ENCODE measurements at regions not wholly inside any gene's neighbourhood (a gene's known extent, or its start where the extent isn't known, plus 50 kb on each side); places are given as distances from the start of the nearest gene placed in this dataset.

DNA sequence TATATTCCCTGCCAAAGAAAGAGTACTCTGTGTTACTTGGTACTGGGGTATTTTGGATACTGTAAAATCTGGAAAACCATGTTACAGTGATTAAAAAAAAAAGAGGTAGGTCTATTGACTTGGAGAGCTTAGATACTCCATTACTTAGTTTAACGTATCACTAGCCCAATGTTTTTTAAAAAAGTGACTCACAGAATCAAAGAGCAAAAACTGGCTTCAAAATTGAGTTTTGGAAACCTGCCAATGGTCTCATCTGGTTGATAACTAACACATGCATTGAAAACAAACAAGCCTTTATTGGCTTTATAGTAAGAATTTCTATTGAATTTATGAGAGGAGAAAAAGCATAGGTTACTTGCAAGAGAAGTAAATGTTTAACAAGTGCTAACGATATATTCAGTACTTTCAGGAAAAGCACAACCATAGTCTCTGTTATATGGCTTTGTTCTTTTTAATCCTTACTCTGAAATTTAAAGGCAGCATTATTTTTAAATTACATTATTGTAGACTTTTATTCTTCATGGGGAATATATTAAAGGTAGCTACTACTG is 563.3 kb upstream of the SORCS1 start:
- Histone ChIP-seq H3K18ac (ENCODE audit: low read depth, low read length) (no peak overlapping the region), H4K20me1 (ENCODE audit: insufficient read depth, low read length) (no peaks in the 10 kb centered on the region), H2BK5ac (ENCODE audit: low read depth, low read length, poor library complexity, severe bottlenecking) (no peak overlapping the region), H2AFZ (replicated peaks; ENCODE audit: low read length, poor library complexity) (no peak overlapping the region), H2AK9ac (replicated peaks; ENCODE audit: low read depth, low read length, poor library complexity) (no peak overlapping the region), H4K8ac (ENCODE audit: low read depth in 2 of 2, low read length in 2 of 2) (no peak overlapping the region), H2BK120ac (ENCODE audit: low read depth, low read length) (no peak overlapping the region), H3K56ac (ENCODE audit: extremely low read depth, insufficient read depth, low read length) (no peak overlapping the region), H4K5ac (ENCODE audit: low read depth, low read length) (no peak overlapping the region), H3K9ac (ENCODE audit: low read depth, low read length) (no peak overlapping the region), H3K79me1 (ENCODE audit: low read depth in 1 of 2, low read length in 2 of 2) (no peaks in the 10 kb centered on the region), H3K27ac (ENCODE audit: insufficient read depth, low read length) (no peak overlapping the region), H2BK15ac (ENCODE audit: low read depth, low read length) (no peak overlapping the region), H3K23ac (ENCODE audit: low read depth, low read length) (no peak overlapping the region), H3K36me3 (ENCODE audit: control insufficient read depth, insufficient read depth, low read length) (no peaks in the 10 kb centered on the region), H4K91ac (ENCODE audit: insufficient read depth, low read depth, low read length) (no peak overlapping the region), H3K27me3 (ENCODE audit: control insufficient read depth, insufficient read depth, low read length) (no peaks in the 10 kb centered on the region), H3K9me3 (ENCODE audit: control insufficient read depth, insufficient read depth, low read length) (peaks cover 14% of the 10 kb centered on the region), H2BK20ac (ENCODE audit: low read depth, low read length) (no peak overlapping the region), H3K4ac (ENCODE audit: low read depth, low read length) (no peak overlapping the region), H3K4me1 (ENCODE audit: control insufficient read depth, insufficient read depth, low read length) (no peaks in the 10 kb centered on the region), H3K4me3 (ENCODE audit: insufficient read depth, low read depth, low read length) (no peak overlapping the region), H2AK5ac (ENCODE audit: low read depth, low read length) (no peak overlapping the region), H3K4me2 (ENCODE audit: low read depth, low read length) (no peak overlapping the region), H3K9me1 (ENCODE audit: insufficient read depth, low read length) (no peaks in the 10 kb centered on the region), H3K14ac (replicated peaks; ENCODE audit: low read depth, low read length) (no peak overlapping the region)
- intact Hi-C loops (cut with micrococcal nuclease): no loop called here
- POLR2A ChIA-PET (ENCODE audit: unreplicated experiment): no interaction called here
- peak; percentile 28 for DNase-seq
- TF ChIP-seq MAZ (IDR thresholded peaks at IDR 0.05; ENCODE audit: borderline replicate concordance, low read depth, low read length): no peak
- TF ChIP-seq POLR2A (IDR thresholded peaks at IDR 0.05; ENCODE audit: low read depth, low read length): no peak
- TF ChIP-seq FOS (IDR thresholded peaks at IDR 0.05; ENCODE audit: low read depth, low read length): no peak
- no peak for TF ChIP-seq MAFK (IDR thresholded peaks at IDR 0.05; ENCODE audit: low read depth, low read length)
- TF ChIP-seq MXI1 (IDR thresholded peaks at IDR 0.05; ENCODE audit: borderline replicate concordance, low read depth, low read length): no peak
- no peak for TF ChIP-seq RAD21 (IDR thresholded peaks at IDR 0.05; ENCODE audit: low read length)
- TF ChIP-seq, protein P1, sequence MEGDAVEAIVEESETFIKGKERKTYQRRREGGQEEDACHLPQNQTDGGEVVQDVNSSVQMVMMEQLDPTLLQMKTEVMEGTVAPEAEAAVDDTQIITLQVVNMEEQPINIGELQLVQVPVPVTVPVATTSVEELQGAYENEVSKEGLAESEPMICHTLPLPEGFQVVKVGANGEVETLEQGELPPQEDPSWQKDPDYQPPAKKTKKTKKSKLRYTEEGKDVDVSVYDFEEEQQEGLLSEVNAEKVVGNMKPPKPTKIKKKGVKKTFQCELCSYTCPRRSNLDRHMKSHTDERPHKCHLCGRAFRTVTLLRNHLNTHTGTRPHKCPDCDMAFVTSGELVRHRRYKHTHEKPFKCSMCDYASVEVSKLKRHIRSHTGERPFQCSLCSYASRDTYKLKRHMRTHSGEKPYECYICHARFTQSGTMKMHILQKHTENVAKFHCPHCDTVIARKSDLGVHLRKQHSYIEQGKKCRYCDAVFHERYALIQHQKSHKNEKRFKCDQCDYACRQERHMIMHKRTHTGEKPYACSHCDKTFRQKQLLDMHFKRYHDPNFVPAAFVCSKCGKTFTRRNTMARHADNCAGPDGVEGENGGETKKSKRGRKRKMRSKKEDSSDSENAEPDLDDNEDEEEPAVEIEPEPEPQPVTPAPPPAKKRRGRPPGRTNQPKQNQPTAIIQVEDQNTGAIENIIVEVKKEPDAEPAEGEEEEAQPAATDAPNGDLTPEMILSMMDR (conservative IDR thresholded peaks at IDR 0.05; ENCODE audit: low read depth, low read length): no peak
- TF ChIP-seq RFX5 (IDR thresholded peaks at IDR 0.05; ENCODE audit: low read depth, low read length): no peak
- no peak for TF ChIP-seq CHD1 (IDR thresholded peaks at IDR 0.05; ENCODE audit: low read depth, low read length)
- TF ChIP-seq, protein P2, sequence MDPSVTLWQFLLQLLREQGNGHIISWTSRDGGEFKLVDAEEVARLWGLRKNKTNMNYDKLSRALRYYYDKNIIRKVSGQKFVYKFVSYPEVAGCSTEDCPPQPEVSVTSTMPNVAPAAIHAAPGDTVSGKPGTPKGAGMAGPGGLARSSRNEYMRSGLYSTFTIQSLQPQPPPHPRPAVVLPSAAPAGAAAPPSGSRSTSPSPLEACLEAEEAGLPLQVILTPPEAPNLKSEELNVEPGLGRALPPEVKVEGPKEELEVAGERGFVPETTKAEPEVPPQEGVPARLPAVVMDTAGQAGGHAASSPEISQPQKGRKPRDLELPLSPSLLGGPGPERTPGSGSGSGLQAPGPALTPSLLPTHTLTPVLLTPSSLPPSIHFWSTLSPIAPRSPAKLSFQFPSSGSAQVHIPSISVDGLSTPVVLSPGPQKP (IDR thresholded peaks at IDR 0.05; ENCODE audit: borderline replicate concordance, low read depth, low read length): no peak
- TF ChIP-seq RCOR1 (IDR thresholded peaks at IDR 0.05; ENCODE audit: insufficient replicate concordance, low read length): no peak
- TF ChIP-seq, protein P3, sequence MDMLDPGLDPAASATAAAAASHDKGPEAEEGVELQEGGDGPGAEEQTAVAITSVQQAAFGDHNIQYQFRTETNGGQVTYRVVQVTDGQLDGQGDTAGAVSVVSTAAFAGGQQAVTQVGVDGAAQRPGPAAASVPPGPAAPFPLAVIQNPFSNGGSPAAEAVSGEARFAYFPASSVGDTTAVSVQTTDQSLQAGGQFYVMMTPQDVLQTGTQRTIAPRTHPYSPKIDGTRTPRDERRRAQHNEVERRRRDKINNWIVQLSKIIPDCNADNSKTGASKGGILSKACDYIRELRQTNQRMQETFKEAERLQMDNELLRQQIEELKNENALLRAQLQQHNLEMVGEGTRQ (IDR thresholded peaks at IDR 0.05; ENCODE audit: low read depth, low read length): no peak
- no peak for TF ChIP-seq SMC3 (IDR thresholded peaks at IDR 0.05; ENCODE audit: low read depth, low read length)
- TF ChIP-seq NFE2L2 (IDR thresholded peaks at IDR 0.05; ENCODE audit: low read depth, low read length): no peak
- no peak for TF ChIP-seq BHLHE40 (IDR thresholded peaks at IDR 0.05; ENCODE audit: low read depth, low read length)
- dilution Hi-C loops (cut with HindIII; ENCODE audit: low sequenced_read_pairs, unreplicated experiment): no loop called here
- in situ Hi-C loops (cut with MboI; ENCODE audit: low sequenced_read_pairs): no loop called here
- no peak for ATAC-seq (ENCODE audit: low read depth)
- CTCF ChIA-PET: interaction anchor here (0.6 kb wide), 1 partner anchor 24 kb away, joined by 4 read pairs; no protein-coding TSS in a partner anchor
- WGBS, 2 experiments (ENCODE audit: extremely low coverage in 2 of 2, insufficient read length in 1 of 2): no CpG with 5 or more reads among the region's 2 CpGs
- no TSS peak for BruUV-seq (replicated peaks)

Measured in IMR-90 (cell line).